ENCODE measurements at regions not wholly inside any gene's neighbourhood (a gene's known extent, or its start where the extent isn't known, plus 50 kb on each side); places are given as distances from the start of the nearest gene placed in this dataset.

DNA sequence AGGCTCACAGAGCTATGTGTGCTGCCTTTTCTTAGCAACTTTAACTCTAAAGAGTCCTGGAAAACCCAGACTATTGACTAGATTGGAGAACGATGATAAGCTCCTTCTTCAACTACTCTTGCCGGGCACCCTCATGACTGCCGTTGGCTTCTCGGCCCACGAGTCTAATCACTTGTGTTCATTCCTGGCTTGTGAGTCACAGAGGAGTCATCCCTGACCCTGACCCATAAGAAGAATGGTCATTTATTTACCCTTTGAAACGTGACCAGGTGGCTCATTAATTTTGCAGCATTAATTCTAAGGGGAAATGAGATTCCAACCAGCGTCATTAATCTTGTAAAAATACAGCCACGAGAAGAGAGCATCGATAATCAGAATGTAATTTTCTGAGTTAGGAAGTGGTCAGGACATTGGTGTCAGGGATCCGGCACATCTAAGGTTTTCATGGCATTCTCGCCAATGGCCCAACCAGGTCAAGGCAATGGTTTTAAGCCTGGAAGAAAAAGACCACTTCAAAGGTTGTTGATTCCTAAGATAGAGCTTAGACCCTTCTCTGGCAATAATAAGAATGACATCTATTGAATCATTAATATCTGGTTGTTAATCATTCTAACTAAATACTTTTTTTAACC lies 183.6 kb upstream of the RUNX1 start:
- no peak for DNase-seq
- ChIA-PET POLR2A (no interaction called here), CTCF (interaction anchor here in 1 of 2 donors (0.7 kb wide), 1 partner anchor 343 kb away, joined by 3 read pairs; no protein-coding TSS in a partner anchor)
- H3K9me3 Mint-ChIP-seq, result peaks cover 2 to 12% (median 7%) of the 10 kb centered on the region in 3 donors
- H3K36me3 Mint-ChIP-seq, result peaks cover 4% of the 10 kb centered on the region
- Histone ChIP-seq H3K4me3 (ENCODE audit: control insufficient read depth in 1 of 2, extremely low read depth in 1 of 2, low read length in 1 of 2) (no peak overlapping the region), H3K36me3 (ENCODE audit: control insufficient read depth in 2 of 2, extremely low read depth in 1 of 2, insufficient read depth in 1 of 2, low read length in 1 of 2) (no peaks in the 10 kb centered on the region), H3K27me3 (replicated peaks in 1 of 2; ENCODE audit: control insufficient read depth in 2 of 2, extremely low read depth in 1 of 2, insufficient read depth in 2 of 2, low read length in 1 of 2) (no peaks in the 10 kb centered on the region), H3K9me3 (peaks cover 3% of the 10 kb centered on the region), H3K4me1 (ENCODE audit: control insufficient read depth in 1 of 2, extremely low read depth in 1 of 2, insufficient read depth in 2 of 2, low read length in 2 of 2) (peaks cover 8 to 22% of the 10 kb centered on the region in 2 experiments), H3K27ac (ENCODE audit: low read length) (no peak overlapping the region)
- H3K4me1 Mint-ChIP-seq, result peaks cover 29 to 41% (median 34%) of the 10 kb centered on the region in 3 donors
- H3K4me3 Mint-ChIP-seq, result no peak overlapping the region
- 98% methylated on average over 9 of the region's 11 CpGs for WGBS (ENCODE audit: insufficient coverage)
- no peak overlapping the region for H3K27ac Mint-ChIP-seq
- no peak for ATAC-seq (replicated peaks in 1 of 4)
- no peaks in the 10 kb centered on the region for H3K27me3 Mint-ChIP-seq

- no peak for ATAC-seq (replicated peaks in 1 of 4)
- WGBS (ENCODE audit: insufficient coverage), result 100% methylated on average over 1 of the region's 2 CpGs
- Histone ChIP-seq H3K36me3 (ENCODE audit: control insufficient read depth in 2 of 2, extremely low read depth in 1 of 2, insufficient read depth in 1 of 2, low read length in 1 of 2) (no peaks in the 10 kb centered on the region), H3K9me3 (peaks cover 2% of the 10 kb centered on the region), H3K27me3 (replicated peaks in 1 of 2; ENCODE audit: control insufficient read depth in 2 of 2, extremely low read depth in 1 of 2, insufficient read depth in 2 of 2, low read length in 1 of 2) (no peaks in the 10 kb centered on the region), H3K4me3 (ENCODE audit: control insufficient read depth in 1 of 2, extremely low read depth in 1 of 2, low read length in 1 of 2) (no peak overlapping the region), H3K27ac (ENCODE audit: low read length) (no peak overlapping the region), H3K4me1 (ENCODE audit: control insufficient read depth in 1 of 2, extremely low read depth in 1 of 2, insufficient read depth in 2 of 2, low read length in 2 of 2) (peaks cover 20 to 25% of the 10 kb centered on the region in 2 experiments)
- peaks cover 0 to 9% (median 5%) of the 10 kb centered on the region in 3 donors for H3K9me3 Mint-ChIP-seq
- DNase-seq, result no peak
- no peaks in the 10 kb centered on the region for H3K27me3 Mint-ChIP-seq
- H3K27ac Mint-ChIP-seq, result no peak overlapping the region
- no peak overlapping the region for H3K4me3 Mint-ChIP-seq
- ChIA-PET CTCF (no interaction called here), POLR2A (no interaction called here)
- H3K36me3 Mint-ChIP-seq, result peaks cover under 1% of the 10 kb centered on the region
- peaks cover 32 to 40% (median 38%) of the 10 kb centered on the region in 3 donors for H3K4me1 Mint-ChIP-seq
Observed at GRCh38 chr21:35231090-35231489, 182.0 kb upstream of the RUNX1 start.

DNA sequence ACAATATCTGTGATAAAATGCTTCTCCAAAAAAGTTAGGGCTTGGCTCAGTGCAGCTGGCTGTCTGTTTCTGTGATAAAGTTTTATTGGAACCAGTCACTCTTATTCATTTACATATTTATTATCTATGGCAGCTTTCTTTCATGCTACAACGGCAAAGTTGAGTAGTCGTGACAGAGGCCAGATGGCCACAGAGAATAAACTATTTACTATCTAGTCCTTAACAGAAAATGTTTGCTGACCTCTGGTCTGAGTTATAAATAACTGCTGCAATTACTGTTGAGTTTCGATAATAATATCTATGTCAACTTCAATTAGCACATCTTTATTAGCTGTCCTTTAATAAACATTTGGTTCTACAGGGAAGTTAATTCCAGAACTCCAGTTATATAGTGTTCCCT lies 180.2 kb upstream of the RUNX1 start:
- ChIA-PET POLR2A (no interaction called here), CTCF (no interaction called here)
- ATAC-seq (replicated peaks in 1 of 4), result no peak
- Mint-ChIP-seq H3K27ac (no peak overlapping the region), H3K4me1 (peaks cover 33 to 37% (median 33%) of the 10 kb centered on the region in 3 donors), H3K4me3 (no peak overlapping the region), H3K9me3 (no peaks in the 10 kb centered on the region), H3K36me3 (no peaks in the 10 kb centered on the region), H3K27me3 (no peaks in the 10 kb centered on the region)
- no peak overlapping the region for H3K4me3 ChIP-seq (ENCODE audit: control insufficient read depth in 1 of 2, extremely low read depth in 1 of 2, low read length in 1 of 2)
- WGBS (ENCODE audit: insufficient coverage), result no CpG with 5 or more reads among the region's 3 CpGs
- no peaks in the 10 kb centered on the region for H3K27me3 ChIP-seq (replicated peaks in 1 of 2; ENCODE audit: control insufficient read depth in 2 of 2, extremely low read depth in 1 of 2, insufficient read depth in 2 of 2, low read length in 1 of 2)
- no peaks in the 10 kb centered on the region for H3K9me3 ChIP-seq
- H3K27ac ChIP-seq (ENCODE audit: low read length), result no peak overlapping the region
- H3K36me3 ChIP-seq (ENCODE audit: control insufficient read depth in 2 of 2, extremely low read depth in 1 of 2, insufficient read depth in 1 of 2, low read length in 1 of 2), result no peaks in the 10 kb centered on the region
- H3K4me1 ChIP-seq (ENCODE audit: control insufficient read depth in 1 of 2, extremely low read depth in 1 of 2, insufficient read depth in 2 of 2, low read length in 2 of 2), result peaks cover 18 to 23% of the 10 kb centered on the region in 2 experiments
- DNase-seq, result no peak

DNA sequence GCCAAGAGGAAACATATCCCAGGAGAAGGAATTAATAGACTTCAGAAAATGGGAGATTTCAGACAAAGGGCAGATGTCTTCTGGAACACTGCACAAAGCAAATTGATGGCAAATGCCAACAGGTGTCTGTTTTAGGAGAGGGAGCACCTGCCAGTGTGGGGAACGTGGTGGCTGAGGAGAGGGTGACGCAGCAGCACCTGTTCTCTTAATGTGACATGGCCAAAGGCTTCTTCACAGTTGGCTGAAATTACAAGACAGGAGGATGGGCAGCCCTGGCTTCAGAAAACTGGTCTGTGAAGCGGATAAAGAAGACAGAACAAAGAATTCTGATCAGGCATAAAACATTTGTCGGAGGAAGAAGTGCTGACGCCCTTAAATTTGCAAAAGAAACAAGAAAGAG lies 178.7 kb upstream of the RUNX1 start:
- POLR2A ChIA-PET, result no interaction called here
- Mint-ChIP-seq H3K36me3 (no peaks in the 10 kb centered on the region), H3K9me3 (no peaks in the 10 kb centered on the region), H3K27me3 (no peaks in the 10 kb centered on the region), H3K27ac (peak overlapping the region; percentile 82 to 94), H3K4me1 (peaks cover 33 to 46% (median 43%) of the 10 kb centered on the region in 3 donors), H3K4me3 (peak overlapping the region; percentile 59 to 68 (median 60))
- H3K9me3 ChIP-seq, result no peaks in the 10 kb centered on the region
- no peaks in the 10 kb centered on the region for H3K27me3 ChIP-seq (replicated peaks in 1 of 2; ENCODE audit: control insufficient read depth in 2 of 2, extremely low read depth in 1 of 2, insufficient read depth in 2 of 2, low read length in 1 of 2)
- CTCF ChIA-PET, result no interaction called here
- 80% methylated on average over 3 of the region's 5 CpGs for WGBS (ENCODE audit: insufficient coverage)
- peak overlapping the region; percentile 59 for H3K27ac ChIP-seq (ENCODE audit: low read length)
- H3K4me3 ChIP-seq (ENCODE audit: control insufficient read depth in 1 of 2, extremely low read depth in 1 of 2, low read length in 1 of 2), result no peak overlapping the region
- no peak for ATAC-seq (replicated peaks in 1 of 4)
- DNase-seq, result peak in 2 of 35 experiments; percentile 6 to 13
- no peaks in the 10 kb centered on the region for H3K36me3 ChIP-seq (ENCODE audit: control insufficient read depth in 2 of 2, extremely low read depth in 1 of 2, insufficient read depth in 1 of 2, low read length in 1 of 2)
- H3K4me1 ChIP-seq (ENCODE audit: control insufficient read depth in 1 of 2, extremely low read depth in 1 of 2, insufficient read depth in 2 of 2, low read length in 2 of 2), result peaks cover 25 to 27% of the 10 kb centered on the region in 2 experiments

DNA sequence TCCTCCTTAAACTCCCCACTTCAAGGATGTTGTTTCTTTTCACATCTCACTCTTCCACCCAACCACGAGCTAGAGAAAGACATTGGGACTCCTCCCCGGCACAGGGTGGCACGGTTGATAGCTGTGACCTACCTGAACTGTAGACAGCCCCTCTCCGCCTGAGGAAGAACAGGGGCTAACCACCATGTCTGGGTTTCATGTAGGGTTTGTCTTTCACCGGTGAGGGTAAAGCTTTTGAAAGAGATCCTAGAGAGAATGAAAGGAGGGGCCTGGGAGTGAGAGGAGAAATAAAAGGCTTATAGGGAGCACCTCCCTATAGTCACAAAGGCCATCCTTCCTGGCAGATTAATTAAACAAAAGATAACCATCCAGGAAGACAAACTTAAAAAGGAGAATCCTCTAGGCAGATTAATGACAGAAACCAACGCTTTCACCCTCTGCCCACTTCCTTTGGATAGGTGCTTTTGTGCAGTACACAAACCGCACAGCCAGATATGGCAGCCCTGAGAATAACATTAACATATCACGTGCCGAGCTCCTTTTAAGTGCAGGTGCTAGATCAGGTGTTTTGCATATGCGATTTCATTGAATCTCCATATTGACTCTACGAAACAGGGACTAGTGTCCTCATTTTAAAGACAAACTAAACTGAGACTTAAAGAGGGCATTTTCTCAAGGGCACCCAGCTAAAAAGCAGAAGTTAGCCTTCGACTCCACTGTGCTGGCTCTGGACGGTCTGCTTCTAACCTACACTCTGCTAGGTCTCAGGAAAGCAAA lies 178.1 kb upstream of the RUNX1 start:
- Histone ChIP-seq H3K4me1 (ENCODE audit: control insufficient read depth in 1 of 2, extremely low read depth in 1 of 2, insufficient read depth in 2 of 2, low read length in 2 of 2) (peaks cover 31 to 33% of the 10 kb centered on the region in 2 experiments), H3K27ac (ENCODE audit: low read length) (peak overlapping the region; percentile 59), H3K9me3 (no peaks in the 10 kb centered on the region), H3K27me3 (replicated peaks in 1 of 2; ENCODE audit: control insufficient read depth in 2 of 2, extremely low read depth in 1 of 2, insufficient read depth in 2 of 2, low read length in 1 of 2) (no peaks in the 10 kb centered on the region), H3K36me3 (ENCODE audit: control insufficient read depth in 2 of 2, extremely low read depth in 1 of 2, insufficient read depth in 1 of 2, low read length in 1 of 2) (no peaks in the 10 kb centered on the region), H3K4me3 (ENCODE audit: control insufficient read depth in 1 of 2, extremely low read depth in 1 of 2, low read length in 1 of 2) (no peak overlapping the region)
- WGBS (ENCODE audit: insufficient coverage), result 9% methylated on average over 8 of the region's 13 CpGs
- Mint-ChIP-seq H3K4me1 (peaks cover 39 to 52% (median 49%) of the 10 kb centered on the region in 3 donors), H3K27me3 (no peaks in the 10 kb centered on the region), H3K27ac (peak overlapping the region; percentile 82 to 94), H3K4me3 (peak overlapping the region; percentile 59 to 68 (median 60)), H3K9me3 (no peaks in the 10 kb centered on the region), H3K36me3 (no peaks in the 10 kb centered on the region)
- ATAC-seq (replicated peaks in 1 of 4) (peak; percentile 88 to 94 (median 90)), DNase-seq (peak in 33 of 35 experiments; percentile 21 to 77 (median 45))
- CTCF ChIA-PET, result interaction anchor here (0.6 to 0.8 kb wide), 3 partner anchors 176 to 626 kb away, joined by 3 to 5 read pairs (median 4); no protein-coding TSS in a partner anchor
- POLR2A ChIA-PET, result no interaction called here

GRCh38 chr21:35226328-35226727 lies 177.2 kb upstream of the RUNX1 start:
- 97% methylated on average over 5 of the region's 6 CpGs for WGBS (ENCODE audit: insufficient coverage)
- peak overlapping the region in 1 of 3 donors; percentile 59 for H3K4me3 Mint-ChIP-seq
- no peaks in the 10 kb centered on the region for H3K9me3 Mint-ChIP-seq
- Histone ChIP-seq H3K36me3 (ENCODE audit: control insufficient read depth in 2 of 2, extremely low read depth in 1 of 2, insufficient read depth in 1 of 2, low read length in 1 of 2) (no peaks in the 10 kb centered on the region), H3K9me3 (no peaks in the 10 kb centered on the region), H3K27ac (ENCODE audit: low read length) (peak overlapping the region; percentile 59), H3K27me3 (replicated peaks in 1 of 2; ENCODE audit: control insufficient read depth in 2 of 2, extremely low read depth in 1 of 2, insufficient read depth in 2 of 2, low read length in 1 of 2) (no peaks in the 10 kb centered on the region), H3K4me3 (ENCODE audit: control insufficient read depth in 1 of 2, extremely low read depth in 1 of 2, low read length in 1 of 2) (no peak overlapping the region), H3K4me1 (ENCODE audit: control insufficient read depth in 1 of 2, extremely low read depth in 1 of 2, insufficient read depth in 2 of 2, low read length in 2 of 2) (peaks cover 31 to 38% of the 10 kb centered on the region in 2 experiments)
- DNase-seq, result no peak
- H3K4me1 Mint-ChIP-seq, result peaks cover 45 to 60% (median 57%) of the 10 kb centered on the region in 3 donors
- POLR2A ChIA-PET, result no interaction called here
- peak overlapping the region; percentile 34 to 94 for H3K27ac Mint-ChIP-seq
- CTCF ChIA-PET, result no interaction called here
- no peaks in the 10 kb centered on the region for H3K27me3 Mint-ChIP-seq
- ATAC-seq (replicated peaks in 1 of 4), result no peak
- no peaks in the 10 kb centered on the region for H3K36me3 Mint-ChIP-seq
